ENCODE measurements at regions not wholly inside any gene's neighbourhood (a gene's known extent, or its start where the extent isn't known, plus 50 kb on each side); places are given as distances from the start of the nearest gene placed in this dataset.

GRCh38 chr3:46116996-46117395 is 89.7 kb upstream of the XCR1 start:
- no peaks in the 10 kb centered on the region for H3K27me3 ChIP-seq
- H3K36me3 ChIP-seq = no peaks in the 10 kb centered on the region
- H3K4me1 ChIP-seq = peaks cover 0 to 28% (median 8%) of the 10 kb centered on the region in 4 donors
- H3K9me3 ChIP-seq = no peaks in the 10 kb centered on the region
- 76 to 83% methylated on average over 4 of the region's 4 CpGs for WGBS, 2 donors
- TF ChIP-seq POLR2A (IDR thresholded peaks at IDR 0.05) = no peak
- H3K27ac ChIP-seq = peak overlapping the region in 2 of 4 donors; percentile 60 to 68
- H3K4me3 ChIP-seq = no peak overlapping the region
- no peak for DNase-seq (ENCODE audit: low spot score in 2 of 2)

GRCh38 chr3:46114323-46114988 is 87.2 kb upstream of the XCR1 start:
- peak overlapping the region in 3 of 4 donors; percentile 31 to 72 (median 68) for H3K27ac ChIP-seq
- TF ChIP-seq EP300 (IDR thresholded peaks at IDR 0.05) = peak in 1 of 2 donors; percentile 85
- no peak for TF ChIP-seq CTCF (IDR thresholded peaks at IDR 0.05)
- TF ChIP-seq POLR2A (IDR thresholded peaks at IDR 0.05) = no peak
- DNase-seq (ENCODE audit: low spot score in 2 of 2) = peak in 1 of 2 donors; percentile 60
- H3K9me3 ChIP-seq = no peaks in the 10 kb centered on the region
- peaks cover 0 to 43% (median 13%) of the 10 kb centered on the region in 4 donors for H3K4me1 ChIP-seq
- WGBS, 2 donors = 4 to 12% methylated on average over 1 of the region's 1 CpG
- H3K27me3 ChIP-seq = no peaks in the 10 kb centered on the region
- no peak overlapping the region for H3K4me3 ChIP-seq
- no peaks in the 10 kb centered on the region for H3K36me3 ChIP-seq

- WGBS, 2 donors = 95 to 96% methylated on average over 4 of the region's 4 CpGs
- TF ChIP-seq POLR2A (IDR thresholded peaks at IDR 0.05) = no peak
- no peak for TF ChIP-seq EP300 (IDR thresholded peaks at IDR 0.05)
- TF ChIP-seq CTCF (IDR thresholded peaks at IDR 0.05) = no peak
- H3K4me1 ChIP-seq = peaks cover 0 to 48% (median 20%) of the 10 kb centered on the region in 4 donors
- no peaks in the 10 kb centered on the region for H3K36me3 ChIP-seq
- no peaks in the 10 kb centered on the region for H3K27me3 ChIP-seq
- peak overlapping the region in 3 of 4 donors; percentile 31 to 72 (median 68) for H3K27ac ChIP-seq
- DNase-seq (ENCODE audit: low spot score in 2 of 2) = no peak
- H3K9me3 ChIP-seq = no peaks in the 10 kb centered on the region
- H3K4me3 ChIP-seq = no peak overlapping the region
Observed at GRCh38 chr3:46113608-46114007, 86.3 kb upstream of the XCR1 start.

GRCh38 chr3:46112984-46113383 is 85.7 kb upstream of the XCR1 start:
- H3K27me3 ChIP-seq = no peaks in the 10 kb centered on the region
- no peaks in the 10 kb centered on the region for H3K9me3 ChIP-seq
- WGBS, 2 donors = 78 to 88% methylated on average over 3 of the region's 3 CpGs
- H3K36me3 ChIP-seq = no peaks in the 10 kb centered on the region
- no peak for DNase-seq (ENCODE audit: low spot score in 2 of 2)
- H3K4me1 ChIP-seq = peaks cover 0 to 51% (median 22%) of the 10 kb centered on the region in 4 donors
- H3K4me3 ChIP-seq = no peak overlapping the region
- H3K27ac ChIP-seq = peak overlapping the region in 1 of 4 donors; percentile 72
- no peak for TF ChIP-seq EP300 (IDR thresholded peaks at IDR 0.05)
- no peak for TF ChIP-seq CTCF (IDR thresholded peaks at IDR 0.05)
- no peak for TF ChIP-seq POLR2A (IDR thresholded peaks at IDR 0.05)

- Histone ChIP-seq H3K4me3 (no peak overlapping the region), H3K4me1 (peaks cover 0 to 54% (median 22%) of the 10 kb centered on the region in 4 donors), H3K36me3 (no peaks in the 10 kb centered on the region), H3K27me3 (no peaks in the 10 kb centered on the region), H3K27ac (peak overlapping the region in 1 of 4 donors; percentile 19), H3K9me3 (no peaks in the 10 kb centered on the region)
- 73 to 81% methylated on average over 3 of the region's 3 CpGs for WGBS, 2 donors
- DNase-seq (ENCODE audit: low spot score in 2 of 2) = no peak
- TF ChIP-seq EP300 (IDR thresholded peaks at IDR 0.05) (no peak), CTCF (IDR thresholded peaks at IDR 0.05) (no peak), POLR2A (IDR thresholded peaks at IDR 0.05) (no peak)
Observed at GRCh38 chr3:46112296-46112695, 85.0 kb upstream of the XCR1 start.
